ENCODE measurements at regions not wholly inside any gene's neighbourhood (a gene's known extent, or its start where the extent isn't known, plus 50 kb on each side); places are given as distances from the start of the nearest gene placed in this dataset.

- Histone ChIP-seq H3K4me3 (ENCODE audit: low read depth in 1 of 2, low read length in 2 of 2) (no peak overlapping the region), H3K4me2 (ENCODE audit: insufficient read depth, low read length) (no peak overlapping the region)
These were observed 107.0 kb upstream of the HMCN1 start for GRCh38 chr1:185627171-185627570.

GRCh38 chr1:185626344-185626743 lies 107.8 kb upstream of the HMCN1 start:
- no peak overlapping the region for H3K4me3 ChIP-seq (ENCODE audit: low read depth in 1 of 2, low read length in 2 of 2)
- H3K27ac ChIP-seq (ENCODE audit: low read length) = no peak overlapping the region
- no peak overlapping the region for H2AFZ ChIP-seq (ENCODE audit: low read depth, low read length)
- H3K27me3 ChIP-seq (ENCODE audit: insufficient read depth, low read length, poor library complexity) = no peaks in the 10 kb centered on the region
- H3K9me3 ChIP-seq (ENCODE audit: insufficient read depth, low read length, severe bottlenecking) = no peaks in the 10 kb centered on the region
- no peaks in the 10 kb centered on the region for H3K79me2 ChIP-seq (ENCODE audit: insufficient read depth, low read length)
- H3K36me3 ChIP-seq (ENCODE audit: insufficient read depth, low read length) = no peaks in the 10 kb centered on the region
- no peak overlapping the region for H3K9ac ChIP-seq (ENCODE audit: low read depth, low read length)
- H3K4me1 ChIP-seq (ENCODE audit: insufficient read depth, low read length) = no peaks in the 10 kb centered on the region
- TF ChIP-seq EZH2 (IDR thresholded peaks at IDR 0.05; ENCODE audit: borderline replicate concordance, low read depth, low read length, severe bottlenecking) (no peak), CTCF (IDR thresholded peaks at IDR 0.05; ENCODE audit: borderline replicate concordance, extremely low read depth, low read length, poor library complexity, severe bottlenecking) (no peak)
- ATAC-seq (ENCODE audit: insufficient read depth, low read depth) (no peak), DNase-seq (no peak)
- H3K4me2 ChIP-seq (ENCODE audit: insufficient read depth, low read length) = no peak overlapping the region
- H4K20me1 ChIP-seq (ENCODE audit: insufficient read depth, low read length) = no peaks in the 10 kb centered on the region

More at GRCh38 chr1:185627171-185627570, 107.0 kb upstream of the HMCN1 start:
- ATAC-seq (ENCODE audit: insufficient read depth, low read depth) (no peak), DNase-seq (no peak)
- H3K79me2 ChIP-seq (ENCODE audit: insufficient read depth, low read length) = no peaks in the 10 kb centered on the region
- TF ChIP-seq CTCF (IDR thresholded peaks at IDR 0.05; ENCODE audit: borderline replicate concordance, extremely low read depth, low read length, poor library complexity, severe bottlenecking) = no peak
- no peak for TF ChIP-seq EZH2 (IDR thresholded peaks at IDR 0.05; ENCODE audit: borderline replicate concordance, low read depth, low read length, severe bottlenecking)
- H3K9me3 ChIP-seq (ENCODE audit: insufficient read depth, low read length, severe bottlenecking) = no peaks in the 10 kb centered on the region
- H3K27me3 ChIP-seq (ENCODE audit: insufficient read depth, low read length, poor library complexity) = no peaks in the 10 kb centered on the region
- no peaks in the 10 kb centered on the region for H3K4me1 ChIP-seq (ENCODE audit: insufficient read depth, low read length)
- no peak overlapping the region for H3K9ac ChIP-seq (ENCODE audit: low read depth, low read length)
- no peaks in the 10 kb centered on the region for H3K36me3 ChIP-seq (ENCODE audit: insufficient read depth, low read length)
- H3K27ac ChIP-seq (ENCODE audit: low read length) = no peak overlapping the region
- no peak overlapping the region for H2AFZ ChIP-seq (ENCODE audit: low read depth, low read length)
- H4K20me1 ChIP-seq (ENCODE audit: insufficient read depth, low read length) = no peaks in the 10 kb centered on the region

GRCh38 chr1:185610954-185611353 lies 123.2 kb upstream of the HMCN1 start:
- TF ChIP-seq EZH2 (IDR thresholded peaks at IDR 0.05; ENCODE audit: borderline replicate concordance, low read depth, low read length, severe bottlenecking) (no peak), CTCF (IDR thresholded peaks at IDR 0.05; ENCODE audit: borderline replicate concordance, extremely low read depth, low read length, poor library complexity, severe bottlenecking) (no peak)
- Histone ChIP-seq H3K79me2 (ENCODE audit: insufficient read depth, low read length) (no peaks in the 10 kb centered on the region), H3K4me3 (ENCODE audit: low read depth in 1 of 2, low read length in 2 of 2) (no peak overlapping the region), H3K9me3 (ENCODE audit: insufficient read depth, low read length, severe bottlenecking) (no peaks in the 10 kb centered on the region), H4K20me1 (ENCODE audit: insufficient read depth, low read length) (no peaks in the 10 kb centered on the region), H2AFZ (ENCODE audit: low read depth, low read length) (no peak overlapping the region), H3K4me2 (ENCODE audit: insufficient read depth, low read length) (no peak overlapping the region), H3K27me3 (ENCODE audit: insufficient read depth, low read length, poor library complexity) (no peaks in the 10 kb centered on the region), H3K36me3 (ENCODE audit: insufficient read depth, low read length) (no peaks in the 10 kb centered on the region), H3K9ac (ENCODE audit: low read depth, low read length) (no peak overlapping the region), H3K4me1 (ENCODE audit: insufficient read depth, low read length) (no peaks in the 10 kb centered on the region), H3K27ac (ENCODE audit: low read length) (no peak overlapping the region)
- DNase-seq = no peak
- no peak for ATAC-seq (ENCODE audit: insufficient read depth, low read depth)

GRCh38 chr1:185608177-185608576 lies 126.0 kb upstream of the HMCN1 start:
- no peaks in the 10 kb centered on the region for H3K79me2 ChIP-seq (ENCODE audit: insufficient read depth, low read length)
- no peak for ATAC-seq (ENCODE audit: insufficient read depth, low read depth)
- TF ChIP-seq EZH2 (IDR thresholded peaks at IDR 0.05; ENCODE audit: borderline replicate concordance, low read depth, low read length, severe bottlenecking) = no peak
- H2AFZ ChIP-seq (ENCODE audit: low read depth, low read length) = no peak overlapping the region
- H3K4me3 ChIP-seq (ENCODE audit: low read depth in 1 of 2, low read length in 2 of 2) = no peak overlapping the region
- no peaks in the 10 kb centered on the region for H3K27me3 ChIP-seq (ENCODE audit: insufficient read depth, low read length, poor library complexity)
- H4K20me1 ChIP-seq (ENCODE audit: insufficient read depth, low read length) = no peaks in the 10 kb centered on the region
- H3K36me3 ChIP-seq (ENCODE audit: insufficient read depth, low read length) = no peaks in the 10 kb centered on the region
- no peak for DNase-seq
- no peaks in the 10 kb centered on the region for H3K4me1 ChIP-seq (ENCODE audit: insufficient read depth, low read length)
- H3K9me3 ChIP-seq (ENCODE audit: insufficient read depth, low read length, severe bottlenecking) = no peaks in the 10 kb centered on the region
- no peak overlapping the region for H3K4me2 ChIP-seq (ENCODE audit: insufficient read depth, low read length)
- no peak overlapping the region for H3K9ac ChIP-seq (ENCODE audit: low read depth, low read length)
- no peak overlapping the region for H3K27ac ChIP-seq (ENCODE audit: low read length)
